DMS53 (cell line): ENCODE measurements at regions not wholly inside any gene's neighbourhood (a gene's known extent, or its start where the extent isn't known, plus 50 kb on each side); places are given as distances from the start of the nearest gene placed in this dataset.
"Not testable (repeated sequence)": the region's sequence is repeated elsewhere in the genome, so short reads cannot be mapped to it uniquely, and the experiment has no call there.

ENCODE experiments used
- DNase-seq: peaks from one replicate; lab custom pipeline; 2025; lab: John Stamatoyannopoulos, UW

- DNase-seq, result no peak
Observed at GRCh38 chr1:214861615-214862014, 220.9 kb upstream of the KCNK2 start.

GRCh38 chr1:214862421-214862820 is 220.1 kb upstream of the KCNK2 start:
- no peak for DNase-seq

GRCh38 chr1:214864896-214865688 is 217.4 kb upstream of the KCNK2 start:
- no peak for DNase-seq

GRCh38 chr1:214870426-214870825 is 212.1 kb upstream of the KCNK2 start:
- DNase-seq, result not testable (repeated sequence)

DNA sequence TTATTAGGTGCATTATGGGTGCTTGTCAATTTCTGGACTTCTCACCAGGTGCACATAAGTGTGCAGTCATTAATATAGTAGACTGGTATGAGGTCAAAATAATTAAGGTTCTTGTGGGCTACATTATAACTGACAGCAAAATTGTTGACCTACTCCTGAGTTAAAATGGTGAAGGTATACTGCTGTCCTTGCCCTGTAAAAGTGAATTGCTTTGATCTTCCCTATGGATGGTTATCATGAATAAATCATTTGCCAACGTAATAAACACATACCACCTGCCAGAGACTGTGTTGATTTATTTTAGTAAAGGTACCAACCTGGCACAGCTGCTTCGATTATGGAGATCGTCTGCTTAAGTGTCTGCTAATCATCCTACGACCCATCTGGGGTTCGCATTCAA is 201.6 kb upstream of the KCNK2 start:
- DNase-seq, result no peak

- DNase-seq, result no peak
Observed at GRCh38 chr1:214882616-214883015, 199.9 kb upstream of the KCNK2 start.

GRCh38 chr1:214895011-214895600 is 187.4 kb upstream of the KCNK2 start:
- DNase-seq, result no peak

- no peak for DNase-seq
Observed at GRCh38 chr1:214896921-214897320, 185.6 kb upstream of the KCNK2 start.

GRCh38 chr1:214897581-214897980 is 185.0 kb upstream of the KCNK2 start:
- no peak for DNase-seq

GRCh38 chr1:214898161-214898560 is 184.4 kb upstream of the KCNK2 start:
- no peak for DNase-seq

- no peak for DNase-seq
Observed at GRCh38 chr1:214898718-214899117, 183.8 kb upstream of the KCNK2 start.

DNA sequence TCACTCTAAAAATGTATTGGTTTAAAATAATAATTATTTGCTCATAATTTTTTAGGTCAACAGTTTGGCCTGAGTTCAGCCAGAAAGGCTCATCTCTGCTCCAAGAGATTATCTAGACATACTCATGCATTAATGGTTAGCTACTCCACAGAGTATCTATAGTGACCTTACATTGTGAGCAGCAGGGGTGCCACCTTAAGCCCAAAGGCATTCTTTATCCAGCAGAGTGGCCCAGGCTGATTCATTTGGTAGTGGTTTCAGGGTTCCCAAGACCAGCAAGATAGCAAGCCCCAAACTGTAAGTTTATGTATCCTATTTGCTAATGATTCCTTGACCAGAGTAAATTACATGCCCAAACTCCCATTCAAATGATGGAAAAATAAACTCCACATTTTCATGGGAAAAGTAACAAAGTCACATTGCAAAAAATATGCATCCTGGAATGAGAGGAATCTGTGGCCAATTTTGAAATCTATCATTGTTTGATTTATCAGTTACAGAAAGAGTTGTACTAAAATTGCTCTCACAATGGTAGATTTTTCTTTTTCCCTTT is 182.6 kb upstream of the KCNK2 start:
- DNase-seq, result no peak

DNA sequence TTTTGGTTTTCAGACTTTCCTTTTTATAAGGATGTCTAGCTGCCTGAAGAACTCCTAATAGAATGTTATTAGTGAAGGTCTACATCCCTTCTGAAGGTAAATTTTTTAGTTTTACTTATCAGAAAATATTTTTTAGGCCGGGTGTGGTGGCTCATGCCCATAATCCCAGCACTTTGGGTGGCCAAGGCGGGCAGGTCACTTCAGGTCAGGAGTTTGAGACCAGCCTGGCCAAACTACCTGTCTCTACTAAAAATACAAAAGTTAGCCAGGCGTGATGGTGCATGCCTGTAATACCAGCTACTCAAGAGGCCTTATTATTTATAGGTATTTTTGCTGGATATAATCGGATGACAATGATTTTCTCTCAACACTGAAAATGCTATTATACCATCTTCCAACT is 181.9 kb upstream of the KCNK2 start:
- no peak for DNase-seq

- no peak for DNase-seq
Observed at GRCh38 chr1:214901718-214902117, 180.8 kb upstream of the KCNK2 start.

DNA sequence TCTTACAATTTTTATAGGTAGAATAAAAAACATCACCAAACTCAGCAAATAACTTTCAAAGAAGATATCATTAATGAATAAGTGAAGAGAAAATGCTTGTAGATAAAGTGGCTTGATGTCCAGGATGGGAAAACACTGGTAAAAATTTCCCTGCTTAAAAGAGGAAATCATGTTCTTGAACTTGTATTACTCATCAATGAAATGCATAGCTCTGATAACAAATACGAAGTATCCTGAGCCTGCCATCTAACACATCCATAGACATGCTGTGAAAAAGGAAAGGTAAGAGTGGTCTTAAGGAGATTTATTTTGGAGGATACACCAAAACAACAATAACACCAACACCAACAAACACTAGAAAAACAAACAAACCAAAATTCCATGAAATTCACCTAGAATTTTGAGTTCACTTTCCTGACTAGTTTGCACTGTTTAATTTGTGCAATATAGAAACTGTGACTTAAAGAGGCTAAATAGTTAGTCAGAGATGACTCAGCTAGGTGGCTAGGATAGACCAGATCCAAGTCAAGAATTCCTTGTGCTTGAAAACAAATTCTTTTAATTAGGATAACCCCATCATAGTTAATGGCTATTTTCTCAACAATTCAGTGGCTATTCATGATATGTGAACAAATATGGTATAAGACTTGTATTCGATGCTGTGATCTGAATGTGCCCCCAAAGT is 179.8 kb upstream of the KCNK2 start:
- peak; percentile 11 for DNase-seq

- no peak for DNase-seq
Observed at GRCh38 chr1:214912127-214912526, 170.4 kb upstream of the KCNK2 start.

DNA sequence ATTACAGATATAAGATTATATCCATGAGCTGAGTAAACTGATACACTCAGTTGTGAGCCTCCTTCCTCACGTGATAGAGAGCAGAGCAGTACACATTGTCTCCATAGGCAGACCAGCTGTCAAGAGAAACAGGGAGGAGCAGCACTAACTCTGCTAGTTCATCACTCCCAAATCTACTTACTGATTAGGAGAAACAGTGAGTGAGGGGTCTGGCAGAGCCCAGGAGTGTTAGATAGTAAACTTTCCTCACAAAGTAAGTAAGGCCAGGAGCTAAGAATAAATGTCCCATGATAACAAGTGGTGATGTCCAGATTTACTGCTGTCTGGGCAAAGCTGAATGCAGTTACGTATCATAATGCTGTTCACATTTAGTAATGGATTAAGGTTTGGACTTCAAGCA is 168.6 kb upstream of the KCNK2 start:
- DNase-seq, result no peak

DNA sequence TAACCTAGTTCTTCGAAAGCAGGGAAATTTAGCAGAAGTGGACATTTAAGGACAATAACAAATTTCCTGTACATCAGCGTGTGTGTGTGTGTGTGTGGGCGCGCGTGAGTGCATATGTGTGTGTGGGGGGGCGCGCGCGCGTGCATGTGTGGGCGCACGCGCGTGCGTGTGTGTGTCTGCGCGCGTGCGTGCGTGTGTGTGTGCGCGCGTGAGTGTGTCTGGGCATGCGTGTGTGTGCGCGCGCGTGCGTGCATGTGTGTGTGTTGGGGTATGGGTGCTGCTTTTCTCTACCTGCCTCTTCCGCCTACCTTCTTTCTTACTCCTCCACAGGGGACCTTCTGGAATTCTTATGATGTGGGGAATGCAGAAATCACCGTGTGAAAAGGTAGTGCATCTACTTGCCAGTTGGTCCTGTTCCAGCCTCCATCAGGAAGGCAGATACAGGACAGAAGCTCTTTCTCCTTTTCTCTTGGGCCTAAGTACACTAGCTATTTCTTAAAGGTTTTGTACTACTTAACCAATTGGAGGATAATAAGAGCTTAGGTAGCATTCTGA is 165.4 kb upstream of the KCNK2 start:
- DNase-seq, result no peak

DNA sequence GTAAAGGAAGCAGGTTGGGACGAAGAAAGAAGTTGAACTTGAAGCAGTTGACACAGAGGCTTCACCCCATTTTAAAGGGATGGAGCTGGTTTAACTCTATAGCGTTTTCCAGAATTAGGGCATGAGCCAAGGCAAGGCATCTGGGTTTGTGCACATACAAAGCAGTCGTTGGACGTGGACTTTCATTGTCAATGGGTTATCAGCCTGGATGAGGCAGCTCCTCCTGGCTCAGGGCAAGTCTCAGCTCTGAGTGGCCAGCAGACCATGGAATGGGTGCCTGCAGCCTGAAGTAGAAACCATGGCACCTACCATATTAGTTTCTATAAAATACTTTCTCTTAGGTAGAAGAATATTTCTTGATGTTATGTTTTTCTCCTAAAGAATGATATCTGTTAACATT is 163.8 kb upstream of the KCNK2 start:
- no peak for DNase-seq

GRCh38 chr1:214920337-214920736 is 162.2 kb upstream of the KCNK2 start:
- DNase-seq, result no peak

GRCh38 chr1:214923278-214923915 is 159.1 kb upstream of the KCNK2 start:
- DNase-seq, result no peak

DNA sequence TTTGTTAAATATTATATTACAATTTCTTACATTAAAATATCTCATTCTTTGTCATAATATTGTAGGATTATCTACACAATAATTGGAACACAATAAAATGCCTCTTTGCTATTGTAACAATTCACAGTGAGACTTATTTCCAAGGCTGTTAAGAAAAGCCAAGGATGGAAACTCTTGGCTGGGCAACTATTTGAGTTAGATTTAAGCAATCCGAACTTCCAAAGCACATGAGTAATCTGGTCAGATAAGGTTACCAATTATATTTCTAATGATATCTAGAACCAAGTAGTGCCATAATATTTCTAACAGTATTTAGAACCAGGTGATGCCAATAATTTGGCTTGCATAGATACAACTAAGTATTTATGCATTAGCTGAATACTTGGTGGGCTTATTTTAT is 154.7 kb upstream of the KCNK2 start:
- no peak for DNase-seq
